Activated CD4-positive, alpha-beta T cell treated with anti-CD3 and anti-CD28 coated beads, Interleukin-2, amount 50 U/mL, for 1 hour (primary cell): ENCODE measurements at regions not wholly inside any gene's neighbourhood (a gene's known extent, or its start where the extent isn't known, plus 50 kb on each side); places are given as distances from the start of the nearest gene placed in this dataset.

Experiments used
- DNase-seq: peaks from one replicate; pipeline ENCODE4 v3.0.0-alpha.2; 2020

GRCh38 chr14:82067221-82067875 lies 533.7 kb upstream of the SEL1L start:
- no peak for DNase-seq

GRCh38 chr14:82070040-82070439 lies 536.4 kb upstream of the SEL1L start:
- no peak for DNase-seq

- DNase-seq: no peak
These were observed 537.1 kb upstream of the SEL1L start for GRCh38 chr14:82070753-82071152.

GRCh38 chr14:82073547-82073946 lies 539.9 kb upstream of the SEL1L start:
- DNase-seq: no peak

- DNase-seq: peak; percentile 1
These were observed 541.9 kb upstream of the SEL1L start for GRCh38 chr14:82075566-82075965.

GRCh38 chr14:82079553-82079952 lies 545.9 kb upstream of the SEL1L start:
- no peak for DNase-seq

GRCh38 chr14:82080370-82080769 lies 546.7 kb upstream of the SEL1L start:
- DNase-seq: no peak

- no peak for DNase-seq
These were observed 551.2 kb upstream of the SEL1L start for GRCh38 chr14:82084813-82085212.

- no peak for DNase-seq
These were observed 557.4 kb upstream of the SEL1L start for GRCh38 chr14:82091097-82091496.

GRCh38 chr14:82094829-82095345 lies 561.2 kb upstream of the SEL1L start:
- no peak for DNase-seq

GRCh38 chr14:82104013-82104412 lies 570.4 kb upstream of the SEL1L start:
- DNase-seq: no peak

- DNase-seq: no peak
These were observed 578.7 kb upstream of the SEL1L start for GRCh38 chr14:82112210-82112839.

GRCh38 chr14:82113007-82113406 lies 579.4 kb upstream of the SEL1L start:
- no peak for DNase-seq

- DNase-seq: no peak
These were observed 580.1 kb upstream of the SEL1L start for GRCh38 chr14:82113710-82114109.

GRCh38 chr14:82116721-82117120 lies 583.1 kb upstream of the SEL1L start:
- DNase-seq: no peak

GRCh38 chr14:82122655-82123054 lies 589.0 kb upstream of the SEL1L start:
- DNase-seq: no peak

- DNase-seq: no peak
These were observed 590.9 kb upstream of the SEL1L start for GRCh38 chr14:82124511-82124910.

GRCh38 chr14:82126006-82126405 lies 592.4 kb upstream of the SEL1L start:
- DNase-seq: no peak

GRCh38 chr14:82134411-82134810 lies 600.8 kb upstream of the SEL1L start:
- DNase-seq: no peak

GRCh38 chr14:82138431-82138830 lies 604.8 kb upstream of the SEL1L start:
- no peak for DNase-seq

GRCh38 chr14:82146846-82147245 lies 613.2 kb upstream of the SEL1L start:
- no peak for DNase-seq

- DNase-seq: no peak
These were observed 620.0 kb upstream of the SEL1L start for GRCh38 chr14:82153689-82154088.

- no peak for DNase-seq
These were observed 626.0 kb upstream of the SEL1L start for GRCh38 chr14:82159624-82160023.

GRCh38 chr14:82180139-82180538 lies 646.5 kb upstream of the SEL1L start:
- no peak for DNase-seq

- DNase-seq: no peak
These were observed 649.0 kb upstream of the SEL1L start for GRCh38 chr14:82182646-82183045.
